Adrenal gland (tissue), 9 donors: ENCODE measurements at regions not wholly inside any gene's neighbourhood (a gene's known extent, or its start where the extent isn't known, plus 50 kb on each side); places are given as distances from the start of the nearest gene placed in this dataset.

Source experiments
- DNase-seq, 7 donors: peaks; one replicate each; pipeline ENCODE4 v3.0.0-alpha.2; 2019 to 2020
- H3K27ac ChIP-seq, 5 donors: fragments of 200-600 bp; sonication (generic) in 4 of 5; 1 replicate in 3 of 5; 2 replicates in 2 of 5; pipeline versions ENCODE4 v1.5.1 to v1.8.0; 2016 to 2020; ENCODE audit warnings: mild to moderate bottlenecking in 1 of 5
- H3K27me3 ChIP-seq: fragments of 200-600 bp; 2 replicates; pipeline ENCODE4 v1.8.0; 2021
- H3K36me3 ChIP-seq, 2 donors: fragments of 200-600 bp; replicated peaks in 1 of 2; 1 replicate in 1 of 2; 2 replicates in 1 of 2; pipeline versions ENCODE4 v1.5.1 to v1.8.0; 2018 to 2022
- H3K4me1 ChIP-seq, 2 donors: fragments of 200-600 bp; replicated peaks in 1 of 2; 1 replicate in 1 of 2; 2 replicates in 1 of 2; pipeline versions ENCODE4 v1.5.1 to v1.8.0; 2018 to 2021
- H3K4me3 ChIP-seq, 4 donors: fragments of 200-600 bp; sonication (generic) in 3 of 4; one replicate each; pipeline ENCODE4 v1.5.1; 2016 to 2018
- H3K9me3 ChIP-seq, 3 donors: fragments of 200-600 bp; sonication (generic) in 1 of 3; replicated peaks in 1 of 3; 1 replicate in 2 of 3; 2 replicates in 1 of 3; pipeline versions ENCODE4 v1.5.1 to v1.8.0; 2016 to 2021
- POLR2A ChIP-seq, 2 donors: fragments of 450-650 bp; IDR thresholded peaks; one replicate each; pipeline ENCODE4 v1.6.1; 2017; ENCODE audit warnings: antibody characterized with exemption in 2 of 2, mild to moderate bottlenecking in 2 of 2, moderate library complexity in 1 of 2
- WGBS, 4 donors: extraction: QIAGEN DNeasy Blood & Tissue Kit in 2 of 4; methylation state at CpG; one replicate each; pipeline versions ENCODE4 v1.1.5 to v1.1.7; 2013 to 2017; 5-methylcytosine and 5-hydroxymethylcytosine counted together
- intact Hi-C, 2 donors: fragments of 100-400 bp; cut with DNase I; formaldehyde crosslinking; loops; one replicate each; pipeline versions ENCODE4 v1.14.1 to v1.15.0; 2022 to 2023
- TF ChIP-seq, protein P1 (sequence below), 6 experiments: fragments of 450-650 bp in 4 of 6; fragments of 200-600 bp in 2 of 6; sonication (generic) in 1 of 6; IDR thresholded peaks; 1 replicate in 5 of 6; 2 replicates in 1 of 6; pipeline versions ENCODE4 v1.5.1 to v1.8.0; 2016 to 2021; ENCODE audit warnings: antibody characterized with exemption in 6 of 6, mild to moderate bottlenecking in 2 of 6, moderate library complexity in 1 of 6
- donor health status: healthy with polysubstance abuse.
- donor health status: Bipolar disorder and iron deficiency.
- donor health status: DM: yes; HTN: yes; CAD: no.
- donor health status: DM: no; HTN: no; CAD: no.
- donor health status: DM: no; HTN: no; CAD: no.

DNA sequence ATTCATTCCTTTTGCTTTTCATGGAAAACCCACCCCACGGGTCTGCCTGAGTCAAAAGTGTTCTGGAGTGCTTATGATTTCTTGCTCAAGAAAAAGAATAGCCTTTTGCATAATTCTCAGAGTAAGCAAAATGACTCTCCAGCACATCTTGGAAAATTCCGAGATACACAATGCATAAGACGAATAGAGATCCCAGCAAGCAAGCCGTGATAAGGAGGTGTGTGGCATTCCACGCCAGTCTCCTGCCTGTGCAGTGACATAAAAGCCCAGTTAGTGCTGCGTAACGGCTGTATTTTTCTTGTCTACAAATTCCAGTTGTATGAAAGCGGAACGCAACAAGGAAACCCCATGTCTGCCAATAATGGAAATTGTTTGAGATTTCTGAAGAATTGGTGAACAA is 237.9 kb upstream of the GATB start:
- WGBS, 4 donors = 76 to 85% (median 80%) methylated on average over 9 of the region's 9 CpGs
- H3K27ac ChIP-seq = no peak overlapping the region
- no peak for DNase-seq
- no peaks in the 10 kb centered on the region for H3K36me3 ChIP-seq
- no peaks in the 10 kb centered on the region for H3K27me3 ChIP-seq
- no peak for TF ChIP-seq POLR2A (IDR thresholded peaks at IDR 0.05)
- TF ChIP-seq, protein P1, sequence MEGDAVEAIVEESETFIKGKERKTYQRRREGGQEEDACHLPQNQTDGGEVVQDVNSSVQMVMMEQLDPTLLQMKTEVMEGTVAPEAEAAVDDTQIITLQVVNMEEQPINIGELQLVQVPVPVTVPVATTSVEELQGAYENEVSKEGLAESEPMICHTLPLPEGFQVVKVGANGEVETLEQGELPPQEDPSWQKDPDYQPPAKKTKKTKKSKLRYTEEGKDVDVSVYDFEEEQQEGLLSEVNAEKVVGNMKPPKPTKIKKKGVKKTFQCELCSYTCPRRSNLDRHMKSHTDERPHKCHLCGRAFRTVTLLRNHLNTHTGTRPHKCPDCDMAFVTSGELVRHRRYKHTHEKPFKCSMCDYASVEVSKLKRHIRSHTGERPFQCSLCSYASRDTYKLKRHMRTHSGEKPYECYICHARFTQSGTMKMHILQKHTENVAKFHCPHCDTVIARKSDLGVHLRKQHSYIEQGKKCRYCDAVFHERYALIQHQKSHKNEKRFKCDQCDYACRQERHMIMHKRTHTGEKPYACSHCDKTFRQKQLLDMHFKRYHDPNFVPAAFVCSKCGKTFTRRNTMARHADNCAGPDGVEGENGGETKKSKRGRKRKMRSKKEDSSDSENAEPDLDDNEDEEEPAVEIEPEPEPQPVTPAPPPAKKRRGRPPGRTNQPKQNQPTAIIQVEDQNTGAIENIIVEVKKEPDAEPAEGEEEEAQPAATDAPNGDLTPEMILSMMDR (IDR thresholded peaks at IDR 0.05) = no peak
- no peak overlapping the region for H3K4me3 ChIP-seq
- H3K4me1 ChIP-seq = no peaks in the 10 kb centered on the region
- intact Hi-C loops = no loop called here
- H3K9me3 ChIP-seq = no peaks in the 10 kb centered on the region

DNA sequence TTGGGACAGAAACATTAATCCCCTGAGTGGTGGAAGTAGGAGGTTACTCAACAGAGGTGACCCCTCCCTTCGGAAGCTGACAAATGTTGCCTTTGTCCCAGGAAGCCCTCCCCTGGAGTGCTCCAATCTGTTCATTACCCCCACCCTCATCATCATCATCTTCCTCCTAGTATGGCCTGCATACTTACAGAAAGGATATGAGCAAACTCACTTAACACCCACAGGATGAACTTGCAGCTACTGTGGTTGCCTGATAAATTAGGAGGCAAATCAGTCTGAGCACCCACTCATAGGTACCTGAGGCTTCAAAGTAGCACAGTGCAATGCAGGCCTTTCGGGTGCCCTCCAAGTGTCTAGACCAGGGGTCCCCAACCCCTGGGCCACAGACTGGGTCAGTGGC is 236.7 kb upstream of the GATB start:
- H3K4me1 ChIP-seq = no peaks in the 10 kb centered on the region
- no peaks in the 10 kb centered on the region for H3K36me3 ChIP-seq
- intact Hi-C loops = no loop called here
- no peaks in the 10 kb centered on the region for H3K9me3 ChIP-seq
- 90 to 100% (median 98%) methylated on average over 1 to 2 of the region's 2 CpGs for WGBS, 4 donors
- no peak for DNase-seq
- H3K27me3 ChIP-seq = no peaks in the 10 kb centered on the region
- no peak overlapping the region for H3K27ac ChIP-seq
- no peak overlapping the region for H3K4me3 ChIP-seq
- no peak for TF ChIP-seq POLR2A (IDR thresholded peaks at IDR 0.05)
- TF ChIP-seq, protein P1 (IDR thresholded peaks at IDR 0.05) = no peak

DNA sequence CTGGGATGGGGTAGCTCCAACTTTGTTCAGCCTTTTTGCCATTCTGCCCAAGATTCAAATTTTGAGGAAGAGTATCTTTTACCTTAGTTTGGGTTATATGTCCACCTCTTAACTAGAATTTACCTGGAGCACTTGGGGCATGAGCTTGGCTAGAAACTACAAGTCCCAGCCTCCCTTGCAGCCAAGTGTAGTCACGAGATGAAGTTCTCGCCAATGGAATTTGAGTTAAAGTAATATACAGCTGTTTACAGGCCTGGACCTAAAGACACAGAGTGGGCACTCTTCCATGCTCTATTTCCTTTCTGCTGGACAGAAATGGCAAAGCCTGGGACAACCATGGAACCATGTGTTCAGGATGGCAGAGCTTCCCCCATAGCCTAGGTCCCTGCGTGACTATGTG is 233.6 kb upstream of the GATB start:
- 91 to 100% (median 96%) methylated on average over 3 of the region's 3 CpGs for WGBS, 4 donors
- intact Hi-C loops = no loop called here
- H3K36me3 ChIP-seq = no peaks in the 10 kb centered on the region

DNA sequence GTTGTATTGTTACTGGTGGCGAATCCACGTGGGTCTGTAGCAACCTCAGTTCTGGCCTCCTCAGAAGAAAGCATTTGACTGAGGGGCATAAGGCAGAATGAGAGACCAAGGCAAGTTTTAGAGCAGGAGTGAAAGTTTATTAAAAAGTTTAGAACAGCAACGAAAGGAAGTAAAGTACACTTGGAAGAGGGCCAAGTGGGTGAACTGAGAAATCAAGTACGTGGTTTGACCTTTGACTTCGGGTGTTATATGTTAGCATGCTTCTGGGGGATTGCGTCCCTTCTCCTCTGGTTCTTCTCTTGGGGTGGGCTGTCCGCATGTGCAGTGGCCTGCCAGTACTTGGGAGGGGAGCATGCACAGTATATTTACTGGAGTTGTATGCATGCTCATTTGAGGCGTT is 232.7 kb upstream of the GATB start:
- Histone ChIP-seq H3K4me1 (no peaks in the 10 kb centered on the region), H3K27ac (no peak overlapping the region), H3K36me3 (no peaks in the 10 kb centered on the region), H3K4me3 (no peak overlapping the region), H3K27me3 (no peaks in the 10 kb centered on the region), H3K9me3 (no peaks in the 10 kb centered on the region)
- TF ChIP-seq, protein P1 (IDR thresholded peaks at IDR 0.05) = no peak
- no peak for TF ChIP-seq POLR2A (IDR thresholded peaks at IDR 0.05)
- no peak for DNase-seq
- intact Hi-C loops = no loop called here
- 68 to 74% (median 74%) methylated on average over 8 of the region's 8 CpGs for WGBS, 4 donors

More for the DNA sequence above, 233.6 kb upstream of the GATB start:
- H3K27ac ChIP-seq = no peak overlapping the region
- H3K4me1 ChIP-seq = no peaks in the 10 kb centered on the region
- no peaks in the 10 kb centered on the region for H3K9me3 ChIP-seq
- no peak for TF ChIP-seq POLR2A (IDR thresholded peaks at IDR 0.05)
- TF ChIP-seq, protein P1 (IDR thresholded peaks at IDR 0.05) = no peak
- DNase-seq = no peak
- no peaks in the 10 kb centered on the region for H3K27me3 ChIP-seq
- no peak overlapping the region for H3K4me3 ChIP-seq
